HEK293T (cell line): ENCODE measurements at regions not wholly inside any gene's neighbourhood (a gene's known extent, or its start where the extent isn't known, plus 50 kb on each side); places are given as distances from the start of the nearest gene placed in this dataset.

Experiments used
- CTCF ChIA-PET: fragments of 350-600 bp; formaldehyde crosslinking; extraction: SDS; loops from one replicate; lab custom pipeline; 2021; ENCODE audit warnings: antibody characterized with exemption, inconsistent platforms; lab: Yijun Ruan, JAX
- POLR2A ChIA-PET: fragments of 350-600 bp; formaldehyde crosslinking; extraction: SDS; loops from one replicate; lab custom pipeline; 2020; ENCODE audit warnings: antibody characterized with exemption, inconsistent platforms; lab: Yijun Ruan, JAX
- DNase-seq: peaks from one replicate; pipeline ENCODE4 v3.0.0; 2012; ENCODE audit warnings: mixed read lengths; ENCODE audit errors: extremely low spot score
- ARNT ChIP-seq: fragments of 450-650 bp; IDR thresholded peaks from 2 replicates; pipeline ENCODE4 v1.6.1; 2017; ENCODE audit warnings: mild to moderate bottlenecking
- BHLHE40 ChIP-seq: fragments of 450-650 bp; IDR thresholded peaks from 2 replicates; pipeline ENCODE4 v1.6.1; 2016; ENCODE audit warnings: mild to moderate bottlenecking, moderate library complexity, borderline replicate concordance
- CTBP1 ChIP-seq: fragments of 450-650 bp; IDR thresholded peaks from 2 replicates; pipeline ENCODE4 v1.6.1; 2016; ENCODE audit warnings: borderline replicate concordance
- ELF4 ChIP-seq: fragments of 450-650 bp; IDR thresholded peaks from 2 replicates; pipeline ENCODE4 v1.6.1; 2017; ENCODE audit warnings: antibody characterized with exemption
- FOXA1 ChIP-seq: fragments of 450-650 bp; IDR thresholded peaks from 2 replicates; pipeline ENCODE4 v1.6.1; 2016; ENCODE audit warnings: mild to moderate bottlenecking
- FOXK2 ChIP-seq: fragments of 450-650 bp; IDR thresholded peaks from 2 replicates; pipeline ENCODE4 v1.6.1; 2016; ENCODE audit warnings: mild to moderate bottlenecking
- FOXM1 ChIP-seq: fragments of 450-650 bp; IDR thresholded peaks from 2 replicates; pipeline ENCODE4 v1.6.1; 2017; ENCODE audit warnings: mild to moderate bottlenecking, borderline replicate concordance
- HDGF ChIP-seq: fragments of 450-650 bp; IDR thresholded peaks from 2 replicates; pipeline ENCODE4 v1.6.1; 2017; ENCODE audit warnings: antibody characterized with exemption, borderline replicate concordance
- L3MBTL2 ChIP-seq: fragments of 450-650 bp; conservative IDR thresholded peaks from 2 replicates; pipeline ENCODE4 v1.6.1; 2016; ENCODE audit warnings: mild to moderate bottlenecking
- LEF1 ChIP-seq: fragments of 450-650 bp; IDR thresholded peaks from 2 replicates; pipeline ENCODE4 v1.6.1; 2017; ENCODE audit warnings: mild to moderate bottlenecking, borderline replicate concordance
- NFRKB ChIP-seq: fragments of 450-650 bp; IDR thresholded peaks from 2 replicates; pipeline ENCODE4 v1.6.1; 2016; ENCODE audit warnings: mild to moderate bottlenecking, moderate library complexity
- PKNOX1 ChIP-seq: fragments of 450-650 bp; IDR thresholded peaks from 2 replicates; pipeline ENCODE4 v1.6.1; 2016
- SP1 ChIP-seq: fragments of 450-650 bp; IDR thresholded peaks from 2 replicates; pipeline ENCODE4 v1.6.1; 2017
- SUZ12 ChIP-seq: fragments of 450-650 bp; IDR thresholded peaks from 2 replicates; pipeline ENCODE4 v1.6.1; 2016; ENCODE audit warnings: mild to moderate bottlenecking
- TARDBP ChIP-seq: fragments of 450-650 bp; IDR thresholded peaks from 2 replicates; pipeline ENCODE4 v1.6.1; 2016
- ZNF384 ChIP-seq: fragments of 450-650 bp; IDR thresholded peaks from 2 replicates; pipeline ENCODE4 v1.6.1; 2016

GRCh38 chr18:44536619-44537018 lies 144.1 kb upstream of the SETBP1 start:
- TF ChIP-seq ARNT (no peak), PKNOX1 (no peak), TARDBP (no peak), L3MBTL2 (no peak), NFRKB (no peak), CTBP1 (no peak), SUZ12 (no peak), HDGF (no peak), LEF1 (no peak), FOXM1 (no peak), ELF4 (no peak), BHLHE40 (no peak), FOXK2 (no peak), ZNF384 (no peak), SP1 (no peak)
- ChIA-PET POLR2A (no interaction called here), CTCF (no interaction called here)
- DNase-seq = no peak

- TF ChIP-seq CTBP1 (no peak), SUZ12 (no peak), FOXK2 (no peak), NFRKB (no peak), ARNT (no peak), ZNF384 (no peak), L3MBTL2 (no peak), TARDBP (no peak), ELF4 (no peak), BHLHE40 (no peak), FOXM1 (no peak)
- CTCF ChIA-PET = no interaction called here
- POLR2A ChIA-PET = no interaction called here
- DNase-seq = no peak
Observed at GRCh38 chr18:44537526-44537925, 143.2 kb upstream of the SETBP1 start.

GRCh38 chr18:44539926-44540325 lies 140.8 kb upstream of the SETBP1 start:
- DNase-seq = no peak
- ChIA-PET POLR2A (no interaction called here), CTCF (no interaction called here)
- TF ChIP-seq LEF1 (no peak), ELF4 (no peak), NFRKB (no peak), FOXM1 (no peak), ARNT (no peak), PKNOX1 (no peak), FOXA1 (no peak), SUZ12 (no peak), HDGF (no peak)

GRCh38 chr18:44541159-44541558 lies 139.5 kb upstream of the SETBP1 start:
- no peak for TF ChIP-seq SUZ12
- no peak for TF ChIP-seq HDGF
- no peak for TF ChIP-seq L3MBTL2
- no peak for TF ChIP-seq FOXK2
- no peak for TF ChIP-seq ARNT
- TF ChIP-seq FOXA1 = no peak
- TF ChIP-seq ELF4 = no peak
- no peak for TF ChIP-seq TARDBP
- no peak for TF ChIP-seq FOXM1
- TF ChIP-seq LEF1 = no peak
- TF ChIP-seq BHLHE40 = no peak
- CTCF ChIA-PET = no interaction called here
- POLR2A ChIA-PET = no interaction called here
- DNase-seq = no peak

GRCh38 chr18:44541781-44542180 lies 138.9 kb upstream of the SETBP1 start:
- CTCF ChIA-PET = no interaction called here
- DNase-seq = no peak
- POLR2A ChIA-PET = no interaction called here
- TF ChIP-seq NFRKB (no peak), SP1 (no peak), SUZ12 (no peak), L3MBTL2 (no peak), HDGF (no peak), FOXA1 (no peak), ELF4 (no peak), CTBP1 (no peak), TARDBP (no peak), BHLHE40 (no peak), ARNT (no peak), FOXK2 (no peak), LEF1 (no peak), ZNF384 (no peak), FOXM1 (no peak), PKNOX1 (no peak)

- CTCF ChIA-PET = no interaction called here
Observed at GRCh38 chr18:44543387-44543786, 137.3 kb upstream of the SETBP1 start.

More at GRCh38 chr18:44543387-44543786, 137.3 kb upstream of the SETBP1 start:
- DNase-seq = no peak
- POLR2A ChIA-PET = no interaction called here
- TF ChIP-seq PKNOX1 (no peak), FOXA1 (no peak), ZNF384 (no peak), SP1 (no peak), NFRKB (no peak), ELF4 (no peak), BHLHE40 (no peak), FOXK2 (no peak), SUZ12 (no peak), LEF1 (no peak), L3MBTL2 (no peak), CTBP1 (no peak), TARDBP (no peak), ARNT (no peak), HDGF (no peak), FOXM1 (no peak)
